ENCODE measurements at regions not wholly inside any gene's neighbourhood (a gene's known extent, or its start where the extent isn't known, plus 50 kb on each side); places are given as distances from the start of the nearest gene placed in this dataset.
A peak's percentile ranks its signal among the peaks of the same experiment; 100 is the strongest.

DNA sequence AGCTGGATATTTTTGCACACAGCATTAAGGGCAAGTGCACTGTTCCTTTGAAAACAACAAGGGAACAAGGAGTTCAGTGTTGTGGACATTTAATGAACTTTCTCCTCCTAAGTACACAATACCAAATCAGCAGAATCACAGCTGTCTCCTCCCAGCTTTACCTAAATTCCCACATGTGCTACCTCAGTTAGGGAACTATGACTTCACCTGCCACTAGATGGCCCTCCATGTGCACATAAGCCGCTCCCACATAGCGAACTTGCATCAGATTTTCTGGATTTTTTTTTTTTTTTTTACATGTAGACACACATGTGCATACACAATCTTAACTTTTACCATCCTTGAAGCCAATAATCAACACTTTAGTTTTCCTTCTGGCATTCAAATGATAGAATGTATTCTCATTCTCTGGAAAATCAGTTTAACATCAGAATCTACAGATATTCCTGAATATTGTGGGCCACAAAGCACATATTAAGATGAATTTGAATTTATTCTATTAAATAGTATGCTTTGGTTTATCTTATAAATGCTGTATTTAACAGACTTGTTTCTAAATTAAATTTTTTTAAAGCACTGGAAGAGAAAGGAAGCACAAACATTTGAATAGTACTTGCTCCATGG lies 123.6 kb downstream of the PALM2AKAP2 start (continued):
- 0 out of 2 replicates have a peak, but pooled peaks have one; percentile 55 for TF ChIP-seq CBX5 (IDR thresholded peaks at IDR 0.05; ENCODE audit: low read depth)
- TF ChIP-seq EGR1 (IDR thresholded peaks at IDR 0.05; ENCODE audit: borderline replicate concordance in 1 of 2, low read depth in 2 of 2, low read length in 2 of 2): no peak
- TF ChIP-seq RAD51 (IDR thresholded peaks at IDR 0.05): no peak
- TF ChIP-seq MEF2A (IDR thresholded peaks at IDR 0.05; ENCODE audit: insufficient read depth, low read depth, low read length): no peak
- TF ChIP-seq TAF1 (IDR thresholded peaks at IDR 0.05; ENCODE audit: borderline replicate concordance, low read depth, low read length): no peak
- TF ChIP-seq, protein P1, sequence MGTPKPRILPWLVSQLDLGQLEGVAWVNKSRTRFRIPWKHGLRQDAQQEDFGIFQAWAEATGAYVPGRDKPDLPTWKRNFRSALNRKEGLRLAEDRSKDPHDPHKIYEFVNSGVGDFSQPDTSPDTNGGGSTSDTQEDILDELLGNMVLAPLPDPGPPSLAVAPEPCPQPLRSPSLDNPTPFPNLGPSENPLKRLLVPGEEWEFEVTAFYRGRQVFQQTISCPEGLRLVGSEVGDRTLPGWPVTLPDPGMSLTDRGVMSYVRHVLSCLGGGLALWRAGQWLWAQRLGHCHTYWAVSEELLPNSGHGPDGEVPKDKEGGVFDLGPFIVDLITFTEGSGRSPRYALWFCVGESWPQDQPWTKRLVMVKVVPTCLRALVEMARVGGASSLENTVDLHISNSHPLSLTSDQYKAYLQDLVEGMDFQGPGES (IDR thresholded peaks at IDR 0.05): no peak
- no peak for TF ChIP-seq BMI1 (IDR thresholded peaks at IDR 0.05; ENCODE audit: borderline replicate concordance)
- TF ChIP-seq POLR2AphosphoS5 (IDR thresholded peaks at IDR 0.05; ENCODE audit: low read length): no peak
- no peak for TF ChIP-seq SP1 (IDR thresholded peaks at IDR 0.05; ENCODE audit: low read depth, low read length)
- peak; percentile 47; the same call in 1 of the 2 replicates for TF ChIP-seq MXI1 (IDR thresholded peaks at IDR 0.05; ENCODE audit: low read depth, low read length)
- TF ChIP-seq, protein P2, sequence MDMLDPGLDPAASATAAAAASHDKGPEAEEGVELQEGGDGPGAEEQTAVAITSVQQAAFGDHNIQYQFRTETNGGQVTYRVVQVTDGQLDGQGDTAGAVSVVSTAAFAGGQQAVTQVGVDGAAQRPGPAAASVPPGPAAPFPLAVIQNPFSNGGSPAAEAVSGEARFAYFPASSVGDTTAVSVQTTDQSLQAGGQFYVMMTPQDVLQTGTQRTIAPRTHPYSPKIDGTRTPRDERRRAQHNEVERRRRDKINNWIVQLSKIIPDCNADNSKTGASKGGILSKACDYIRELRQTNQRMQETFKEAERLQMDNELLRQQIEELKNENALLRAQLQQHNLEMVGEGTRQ (IDR thresholded peaks at IDR 0.05; ENCODE audit: borderline replicate concordance, low read depth, low read length): no peak
- TF ChIP-seq HDAC6 (IDR thresholded peaks at IDR 0.05; ENCODE audit: unreplicated experiment): no peak
- no peak for TF ChIP-seq GATAD2B (conservative IDR thresholded peaks at IDR 0.05; ENCODE audit: low read depth)
- no peak for TF ChIP-seq POLR2AphosphoS2 (IDR thresholded peaks at IDR 0.05; ENCODE audit: low read depth, low read length)
- TF ChIP-seq, protein P3, sequence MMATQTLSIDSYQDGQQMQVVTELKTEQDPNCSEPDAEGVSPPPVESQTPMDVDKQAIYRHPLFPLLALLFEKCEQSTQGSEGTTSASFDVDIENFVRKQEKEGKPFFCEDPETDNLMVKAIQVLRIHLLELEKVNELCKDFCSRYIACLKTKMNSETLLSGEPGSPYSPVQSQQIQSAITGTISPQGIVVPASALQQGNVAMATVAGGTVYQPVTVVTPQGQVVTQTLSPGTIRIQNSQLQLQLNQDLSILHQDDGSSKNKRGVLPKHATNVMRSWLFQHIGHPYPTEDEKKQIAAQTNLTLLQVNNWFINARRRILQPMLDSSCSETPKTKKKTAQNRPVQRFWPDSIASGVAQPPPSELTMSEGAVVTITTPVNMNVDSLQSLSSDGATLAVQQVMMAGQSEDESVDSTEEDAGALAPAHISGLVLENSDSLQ (IDR thresholded peaks at IDR 0.05): no peak
- no peak for TF ChIP-seq SREBF1 (IDR thresholded peaks at IDR 0.05; ENCODE audit: low read length)
- TF ChIP-seq ZBED1 (IDR thresholded peaks at IDR 0.05; ENCODE audit: borderline replicate concordance): no peak
- no peak for TF ChIP-seq CHD1 (IDR thresholded peaks at IDR 0.05; ENCODE audit: low read depth, low read length)
- TF ChIP-seq, protein P4, sequence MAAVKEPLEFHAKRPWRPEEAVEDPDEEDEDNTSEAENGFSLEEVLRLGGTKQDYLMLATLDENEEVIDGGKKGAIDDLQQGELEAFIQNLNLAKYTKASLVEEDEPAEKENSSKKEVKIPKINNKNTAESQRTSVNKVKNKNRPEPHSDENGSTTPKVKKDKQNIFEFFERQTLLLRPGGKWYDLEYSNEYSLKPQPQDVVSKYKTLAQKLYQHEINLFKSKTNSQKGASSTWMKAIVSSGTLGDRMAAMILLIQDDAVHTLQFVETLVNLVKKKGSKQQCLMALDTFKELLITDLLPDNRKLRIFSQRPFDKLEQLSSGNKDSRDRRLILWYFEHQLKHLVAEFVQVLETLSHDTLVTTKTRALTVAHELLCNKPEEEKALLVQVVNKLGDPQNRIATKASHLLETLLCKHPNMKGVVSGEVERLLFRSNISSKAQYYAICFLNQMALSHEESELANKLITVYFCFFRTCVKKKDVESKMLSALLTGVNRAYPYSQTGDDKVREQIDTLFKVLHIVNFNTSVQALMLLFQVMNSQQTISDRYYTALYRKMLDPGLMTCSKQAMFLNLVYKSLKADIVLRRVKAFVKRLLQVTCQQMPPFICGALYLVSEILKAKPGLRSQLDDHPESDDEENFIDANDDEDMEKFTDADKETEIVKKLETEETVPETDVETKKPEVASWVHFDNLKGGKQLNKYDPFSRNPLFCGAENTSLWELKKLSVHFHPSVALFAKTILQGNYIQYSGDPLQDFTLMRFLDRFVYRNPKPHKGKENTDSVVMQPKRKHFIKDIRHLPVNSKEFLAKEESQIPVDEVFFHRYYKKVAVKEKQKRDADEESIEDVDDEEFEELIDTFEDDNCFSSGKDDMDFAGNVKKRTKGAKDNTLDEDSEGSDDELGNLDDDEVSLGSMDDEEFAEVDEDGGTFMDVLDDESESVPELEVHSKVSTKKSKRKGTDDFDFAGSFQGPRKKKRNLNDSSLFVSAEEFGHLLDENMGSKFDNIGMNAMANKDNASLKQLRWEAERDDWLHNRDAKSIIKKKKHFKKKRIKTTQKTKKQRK (IDR thresholded peaks at IDR 0.05; ENCODE audit: low read depth, low read length): no peak
- no peak for TF ChIP-seq STAT3 (IDR thresholded peaks at IDR 0.05; ENCODE audit: low read depth, low read length)
- no peak for TF ChIP-seq BHLHE40 (IDR thresholded peaks at IDR 0.05; ENCODE audit: borderline replicate concordance in 1 of 2, low read depth in 2 of 2, low read length in 1 of 2)
- TF ChIP-seq ZNF384 (IDR thresholded peaks at IDR 0.05; ENCODE audit: borderline replicate concordance, low read depth, low read length): peak; percentile 98
- TF ChIP-seq TBL1XR1 (IDR thresholded peaks at IDR 0.05; ENCODE audit: low read depth, low read length): no peak
- TF ChIP-seq KDM1A (IDR thresholded peaks at IDR 0.05; ENCODE audit: borderline replicate concordance): no peak
- 0 out of 2 replicates have a peak, but pooled peaks have one; percentile 19 for TF ChIP-seq TCF12 (IDR thresholded peaks at IDR 0.05; ENCODE audit: low read depth, low read length)
